ENCODE measurements at regions not wholly inside any gene's neighbourhood (a gene's known extent, or its start where the extent isn't known, plus 50 kb on each side); places are given as distances from the start of the nearest gene placed in this dataset.

GRCh38 chr6:90365565-90366219 lies 69.0 kb upstream of the BACH2 start:
- Histone ChIP-seq H3K9ac (no peak overlapping the region), H3K4me1 (ENCODE audit: control insufficient read depth in 1 of 2, insufficient read depth in 2 of 2, low read depth in 1 of 2, low read length in 1 of 2) (peaks cover 0 to 8% of the 10 kb centered on the region in 2 experiments; a peak in 2 of 4 replicates), H3K4me2 (no peak overlapping the region), H3K27me3 (ENCODE audit: insufficient read depth) (no peaks in the 10 kb centered on the region), H3K27ac (ENCODE audit: low read depth in 2 of 2, low read length in 1 of 2) (no peak overlapping the region), H3K4me3 (ENCODE audit: low read depth in 2 of 2, low read length in 1 of 2) (no peak overlapping the region), H2AFZ (ENCODE audit: low read depth) (no peak overlapping the region), H4K20me1 (ENCODE audit: insufficient read depth) (no peaks in the 10 kb centered on the region), H3K36me3 (replicated peaks in 1 of 2; ENCODE audit: control insufficient read depth in 1 of 2, insufficient read depth in 2 of 2, low read length in 1 of 2) (no peaks in the 10 kb centered on the region), H3K79me2 (ENCODE audit: insufficient read depth) (no peaks in the 10 kb centered on the region), H3K9me3 (no peaks in the 10 kb centered on the region), H3F3A (replicated peaks; ENCODE audit: insufficient read depth) (peaks cover 15% of the 10 kb centered on the region), H3K9me2 (no peaks in the 10 kb centered on the region)
- no peak for TF ChIP-seq TEAD4 (IDR thresholded peaks at IDR 0.05; ENCODE audit: borderline replicate concordance, insufficient read depth)
- TF ChIP-seq RAD21 (IDR thresholded peaks at IDR 0.05; ENCODE audit: low read length), result no peak
- no peak for TF ChIP-seq RCOR1 (IDR thresholded peaks at IDR 0.05; ENCODE audit: low read length)
- TF ChIP-seq MAX (IDR thresholded peaks at IDR 0.05; ENCODE audit: low read depth), result no peak
- TF ChIP-seq MXI1 (IDR thresholded peaks at IDR 0.05; ENCODE audit: low read depth, low read length), result no peak
- no peak for TF ChIP-seq YY1 (IDR thresholded peaks at IDR 0.05; ENCODE audit: low read depth)
- no peak for TF ChIP-seq CHD2 (IDR thresholded peaks at IDR 0.05; ENCODE audit: low read length, partially characterized antibody)
- no peak for TF ChIP-seq RXRA (IDR thresholded peaks at IDR 0.05; ENCODE audit: borderline replicate concordance, low read depth)
- no peak for TF ChIP-seq FOSL2 (IDR thresholded peaks at IDR 0.05; ENCODE audit: borderline replicate concordance, low read depth)
- no peak for TF ChIP-seq TAF1 (IDR thresholded peaks at IDR 0.05; ENCODE audit: borderline replicate concordance, low read depth, low read length)
- POLR2A ChIA-PET, result interaction anchor here (0.6 kb wide), 1 partner anchor 10 kb away, joined by 3 read pairs; no protein-coding TSS in a partner anchor
- CTCF ChIA-PET, result interaction anchor here (1.8 to 2.1 kb wide), 2 partner anchors 27 to 426 kb away, joined by 4 to 9 read pairs; no protein-coding TSS in a partner anchor
- no peak for DNase-seq
- 83% methylated on average over 7 of the region's 7 CpGs for WGBS (ENCODE audit: low lambda C conversion rate)

GRCh38 chr6:90365002-90365401 lies 68.4 kb upstream of the BACH2 start:
- ChIA-PET POLR2A (interaction anchor here (0.6 kb wide), 1 partner anchor 11 kb away, joined by 3 read pairs; no protein-coding TSS in a partner anchor), CTCF (interaction anchor here (1.8 to 2.1 kb wide), 2 partner anchors 28 to 425 kb away, joined by 4 to 9 read pairs; no protein-coding TSS in a partner anchor)
- no peaks in the 10 kb centered on the region for H3K9me3 ChIP-seq
- peaks cover 0 to 8% of the 10 kb centered on the region in 2 experiments; a peak in 2 of 4 replicates for H3K4me1 ChIP-seq (ENCODE audit: control insufficient read depth in 1 of 2, insufficient read depth in 2 of 2, low read depth in 1 of 2, low read length in 1 of 2)
- H3K4me3 ChIP-seq (ENCODE audit: low read depth in 2 of 2, low read length in 1 of 2), result no peak overlapping the region
- H3K36me3 ChIP-seq (replicated peaks in 1 of 2; ENCODE audit: control insufficient read depth in 1 of 2, insufficient read depth in 2 of 2, low read length in 1 of 2), result no peaks in the 10 kb centered on the region
- H4K20me1 ChIP-seq (ENCODE audit: insufficient read depth), result no peaks in the 10 kb centered on the region
- WGBS (ENCODE audit: low lambda C conversion rate), result 86% methylated on average over 5 of the region's 5 CpGs
- TF ChIP-seq FOXJ3 (CRISPR knock-in tag; IDR thresholded peaks at IDR 0.05) (no peak), EP300 (IDR thresholded peaks at IDR 0.05; ENCODE audit: borderline replicate concordance in 1 of 2, low read depth in 1 of 2, low read length in 1 of 2) (no peak), FOSL2 (IDR thresholded peaks at IDR 0.05; ENCODE audit: borderline replicate concordance, low read depth) (no peak), SMC3 (IDR thresholded peaks at IDR 0.05; ENCODE audit: low read depth, low read length) (no peak)
- no peak overlapping the region for H3K27ac ChIP-seq (ENCODE audit: low read depth in 2 of 2, low read length in 1 of 2)
- no peak overlapping the region for H2AFZ ChIP-seq (ENCODE audit: low read depth)
- peaks cover 15% of the 10 kb centered on the region for H3F3A ChIP-seq (replicated peaks; ENCODE audit: insufficient read depth)
- H3K79me2 ChIP-seq (ENCODE audit: insufficient read depth), result no peaks in the 10 kb centered on the region
- no peak overlapping the region for H3K9ac ChIP-seq
- H3K9me2 ChIP-seq, result no peaks in the 10 kb centered on the region
- no peak overlapping the region for H3K4me2 ChIP-seq
- DNase-seq, result no peak
- H3K27me3 ChIP-seq (ENCODE audit: insufficient read depth), result no peaks in the 10 kb centered on the region
